ENCODE measurements at regions not wholly inside any gene's neighbourhood (a gene's known extent, or its start where the extent isn't known, plus 50 kb on each side); places are given as distances from the start of the nearest gene placed in this dataset.

DNA sequence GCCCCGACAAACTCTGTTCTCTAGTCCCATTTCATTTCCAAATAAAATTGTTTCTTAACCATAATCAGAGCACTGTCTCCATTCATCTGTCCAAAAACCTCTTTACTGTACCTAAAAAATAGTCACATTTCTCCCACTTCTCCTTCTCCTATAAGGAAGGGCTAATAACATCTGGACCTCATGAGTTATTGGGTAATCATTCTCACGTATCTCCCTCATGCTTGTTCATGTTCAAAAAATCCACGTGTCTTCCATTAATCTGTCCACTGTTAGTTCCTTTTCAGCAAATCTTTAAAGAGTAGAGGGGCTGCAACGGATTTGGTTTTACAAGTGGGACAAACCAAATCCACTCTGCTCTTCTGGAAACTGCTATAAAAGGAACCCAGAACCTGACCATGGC lies 1418.8 kb downstream of the MRPL39 start:
- no peak for TF ChIP-seq EZH2phosphoT487 (IDR thresholded peaks at IDR 0.05; ENCODE audit: insufficient read depth, low read depth)
- TF ChIP-seq EZH2 (IDR thresholded peaks at IDR 0.05; ENCODE audit: insufficient read depth, poor library complexity, severe bottlenecking): no peak

Data from GM23248 (cell line).